IMR-90 (cell line): ENCODE measurements at regions not wholly inside any gene's neighbourhood (a gene's known extent, or its start where the extent isn't known, plus 50 kb on each side); places are given as distances from the start of the nearest gene placed in this dataset.

Experiments
- ATAC-seq: fragments of 200-7000 bp; cut with Tn5 transposase; 2 replicates; pipeline ENCODE4 v1.9.1; 2020; ENCODE audit warnings: low read depth, mild to moderate bottlenecking, moderate library complexity
- BruUV-seq: library from RNA; stranded (reverse); fragments of 400-500 nt; replicated peaks from 2 replicates; lab custom pipeline; 2021; lab: Mats Ljungman, UMichigan
- CTCF ChIA-PET: fragments of 300-600 bp; formaldehyde crosslinking; extraction: SDS; loops from one replicate; lab custom pipeline; 2021; ENCODE audit warnings: antibody characterized with exemption; lab: Yijun Ruan, JAX
- POLR2A ChIA-PET: fragments of 300-600 bp; sonication (Branson Sonifier 250); formaldehyde crosslinking; loops from one replicate; lab custom pipeline; 2022; ENCODE audit warnings: antibody characterized with exemption; ENCODE audit not compliant: unreplicated experiment; lab: Charles Lee
- DNase-seq: peaks from one replicate; pipeline ENCODE4 v3.0.0; 2013
- H2AFZ ChIP-seq: replicated peaks from 2 replicates; pipeline ENCODE3; 2013; ENCODE audit warnings: low read length, mild to moderate bottlenecking; ENCODE audit not compliant: poor library complexity
- H2AK5ac ChIP-seq: 2 replicates; pipeline ENCODE4 v1.6.1; 2013; ENCODE audit warnings: low read depth, low read length, inconsistent platforms
- H2AK9ac ChIP-seq: replicated peaks from 2 replicates; pipeline ENCODE3; 2013; ENCODE audit warnings: mild to moderate bottlenecking, low read depth, low read length, moderate library complexity; ENCODE audit not compliant: poor library complexity
- H2BK120ac ChIP-seq: 2 replicates; pipeline ENCODE4 v1.6.1; 2013; ENCODE audit warnings: low read depth, low read length, inconsistent platforms
- H2BK15ac ChIP-seq: 3 replicates; pipeline ENCODE4 v1.6.1; 2013; ENCODE audit warnings: low read depth, low read length, inconsistent platforms
- H2BK20ac ChIP-seq: 2 replicates; pipeline ENCODE4 v1.6.1; 2013; ENCODE audit warnings: low read depth, mild to moderate bottlenecking, inconsistent platforms, low read length, moderate library complexity
- H2BK5ac ChIP-seq: 2 replicates; pipeline ENCODE4 v1.6.1; 2013; ENCODE audit warnings: mild to moderate bottlenecking, low read depth, low read length, inconsistent platforms; ENCODE audit not compliant: poor library complexity, severe bottlenecking
- H3K14ac ChIP-seq: replicated peaks from 2 replicates; pipeline ENCODE4 v1.6.1; 2013; ENCODE audit warnings: low read depth, low read length, inconsistent platforms
- H3K18ac ChIP-seq: 2 replicates; pipeline ENCODE4 v1.6.1; 2013; ENCODE audit warnings: low read depth, low read length, control low read depth
- H3K23ac ChIP-seq: 2 replicates; pipeline ENCODE4 v1.6.1; 2013; ENCODE audit warnings: low read depth, low read length, inconsistent platforms
- H3K27ac ChIP-seq: 2 replicates; pipeline ENCODE4 v1.5.1; 2013; ENCODE audit warnings: mild to moderate bottlenecking, control low read depth, low read length; ENCODE audit not compliant: insufficient read depth
- H3K27me3 ChIP-seq: 2 replicates; pipeline ENCODE4 v1.6.1; 2013; ENCODE audit warnings: low read length; ENCODE audit not compliant: control insufficient read depth, insufficient read depth
- H3K36me3 ChIP-seq: 2 replicates; pipeline ENCODE4 v1.6.1; 2013; ENCODE audit warnings: low read length, mixed read lengths; ENCODE audit not compliant: control insufficient read depth, insufficient read depth
- H3K4ac ChIP-seq: 2 replicates; pipeline ENCODE4 v1.6.1; 2013; ENCODE audit warnings: low read depth, low read length, inconsistent platforms
- H3K4me1 ChIP-seq: 2 replicates; pipeline ENCODE4 v1.6.1; 2013; ENCODE audit warnings: low read length, mixed read lengths; ENCODE audit not compliant: control insufficient read depth, insufficient read depth
- H3K4me2 ChIP-seq: 2 replicates; pipeline ENCODE4 v1.6.1; 2013; ENCODE audit warnings: low read depth, mild to moderate bottlenecking, control low read depth, low read length, moderate library complexity
- H3K4me3 ChIP-seq: 2 replicates; pipeline ENCODE4 v1.5.1; 2013; ENCODE audit warnings: low read depth, mild to moderate bottlenecking, control low read depth, low read length, moderate library complexity; ENCODE audit not compliant: insufficient read depth
- H3K56ac ChIP-seq: 2 replicates; pipeline ENCODE4 v1.6.1; 2013; ENCODE audit warnings: low read length, inconsistent platforms; ENCODE audit not compliant: insufficient read depth; ENCODE audit errors: extremely low read depth
- H3K79me1 ChIP-seq, 2 experiments: 2 replicates each; pipeline ENCODE4 v1.6.1; 2013; ENCODE audit warnings: low read length in 2 of 2, inconsistent platforms in 1 of 2, low read depth in 1 of 2
- H3K9ac ChIP-seq: 2 replicates; pipeline ENCODE4 v1.6.1; 2013; ENCODE audit warnings: low read depth, low read length, control low read depth
- H3K9me1 ChIP-seq: 2 replicates; pipeline ENCODE4 v1.6.1; 2013; ENCODE audit warnings: low read length, inconsistent platforms; ENCODE audit not compliant: insufficient read depth
- H3K9me3 ChIP-seq: 2 replicates; pipeline ENCODE4 v1.6.1; 2013; ENCODE audit warnings: low read length; ENCODE audit not compliant: control insufficient read depth, insufficient read depth
- H4K20me1 ChIP-seq: 2 replicates; pipeline ENCODE4 v1.6.1; 2013; ENCODE audit warnings: low read length, inconsistent platforms; ENCODE audit not compliant: insufficient read depth
- H4K5ac ChIP-seq: 2 replicates; pipeline ENCODE4 v1.6.1; 2013; ENCODE audit warnings: mild to moderate bottlenecking, low read depth, low read length, control low read depth
- H4K8ac ChIP-seq, 2 experiments: 2 replicates each; pipeline ENCODE4 v1.6.1; 2013; ENCODE audit warnings: low read depth in 2 of 2, low read length in 2 of 2, control low read depth in 1 of 2, inconsistent platforms in 1 of 2
- H4K91ac ChIP-seq: 2 replicates; pipeline ENCODE4 v1.6.1; 2013; ENCODE audit warnings: low read depth, low read length, inconsistent platforms; ENCODE audit not compliant: insufficient read depth
- MAZ ChIP-seq: IDR thresholded peaks from 2 replicates; pipeline ENCODE4 v1.6.1; 2012; ENCODE audit warnings: low read depth, mild to moderate bottlenecking, low read length, improper control_type of control experiment, moderate library complexity, borderline replicate concordance
- WGBS, 2 experiments: methylation state at CpG; one replicate each; pipeline versions ENCODE4 v1.1.5 to v1.1.7; 2013; ENCODE audit warnings: missing lambda C conversion rate in 2 of 2; ENCODE audit not compliant: insufficient read length in 1 of 2; ENCODE audit errors: extremely low coverage in 2 of 2; 5-methylcytosine and 5-hydroxymethylcytosine counted together
- dilution Hi-C: fragments of 300-500 bp; cut with HindIII; formaldehyde crosslinking; loops from one replicate; pipeline ENCODE4 v1.14.3; 2018; ENCODE audit warnings: low sequenced_read_pairs; ENCODE audit not compliant: unreplicated experiment
- in situ Hi-C: fragments of 300-500 bp; cut with MboI; formaldehyde crosslinking; loops from 3 replicates; pipeline ENCODE4 v1.14.3; 2019; ENCODE audit warnings: low sequenced_read_pairs, inconsistent platforms, mixed read lengths
- intact Hi-C: fragments of 100-400 bp; cut with micrococcal nuclease; formaldehyde crosslinking; loops from 2 replicates; pipeline ENCODE4 v1.10.0; 2022
- TF ChIP-seq, protein P1 (sequence below): fragments of 150-350 bp; IDR thresholded peaks from 2 replicates; pipeline ENCODE4 v1.6.1; 2017; ENCODE audit warnings: mild to moderate bottlenecking, antibody characterized with exemption, low read length, low read depth

DNA sequence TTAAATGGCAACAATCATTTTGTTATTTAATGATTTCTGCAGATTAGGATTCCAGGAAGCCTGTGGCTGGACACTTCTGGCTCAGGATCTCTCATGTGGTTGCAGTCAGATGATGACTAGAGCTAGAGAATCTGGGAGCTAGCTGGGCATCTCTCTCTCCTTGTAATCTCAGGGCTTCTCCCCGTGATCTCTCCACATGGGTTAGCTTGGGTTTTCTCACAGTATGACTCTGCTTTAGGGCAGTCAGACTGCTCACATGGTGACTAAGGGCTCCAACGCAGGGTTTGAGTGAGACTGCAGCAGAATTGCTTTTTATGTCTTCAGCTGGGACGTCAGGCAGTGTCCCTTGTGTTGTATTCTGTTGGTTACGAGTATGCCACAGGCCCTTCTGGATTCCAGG, 361.4 kb downstream of the CBLL2 start:
- peak overlapping the region in 1 of 2 experiments; percentile 15; a peak in 2 of 4 replicates for H4K8ac ChIP-seq
- H3K4me2 ChIP-seq, result no peak overlapping the region
- no peak overlapping the region for H2BK15ac ChIP-seq
- H2BK5ac ChIP-seq, result peak overlapping the region; percentile 65
- H2AK9ac ChIP-seq, result no peak overlapping the region
- DNase-seq (peak; percentile 79), ATAC-seq (peak; percentile 64)
- H3K27me3 ChIP-seq, result no peaks in the 10 kb centered on the region
- no peak overlapping the region; the same call in 1 of the 2 replicates for H3K9ac ChIP-seq
- intact Hi-C loops, result loop anchor here (5.0 to 10.0 kb wide), 2 partner anchors 113 to 499 kb away; no protein-coding TSS in a partner anchor
- H3K56ac ChIP-seq, result no peak overlapping the region
- H2BK120ac ChIP-seq, result 0 out of 2 replicates have a peak overlapping the region, but pooled peaks have one; percentile 24
- H3K27ac ChIP-seq, result peak overlapping the region; percentile 62; the same call in 1 of the 2 replicates
- ChIA-PET CTCF (no interaction called here), POLR2A (no interaction called here)
- H3K9me3 ChIP-seq, result no peaks in the 10 kb centered on the region
- in situ Hi-C loops, result no loop called here
- peak overlapping the region; percentile 82 for H4K5ac ChIP-seq
- H3K14ac ChIP-seq, result no peak overlapping the region
- no peak overlapping the region for H2AK5ac ChIP-seq
- peak overlapping the region; percentile 66; the same call in 1 of the 2 replicates for H2BK20ac ChIP-seq
- no peak for TF ChIP-seq MAZ
- TF ChIP-seq, protein P1, sequence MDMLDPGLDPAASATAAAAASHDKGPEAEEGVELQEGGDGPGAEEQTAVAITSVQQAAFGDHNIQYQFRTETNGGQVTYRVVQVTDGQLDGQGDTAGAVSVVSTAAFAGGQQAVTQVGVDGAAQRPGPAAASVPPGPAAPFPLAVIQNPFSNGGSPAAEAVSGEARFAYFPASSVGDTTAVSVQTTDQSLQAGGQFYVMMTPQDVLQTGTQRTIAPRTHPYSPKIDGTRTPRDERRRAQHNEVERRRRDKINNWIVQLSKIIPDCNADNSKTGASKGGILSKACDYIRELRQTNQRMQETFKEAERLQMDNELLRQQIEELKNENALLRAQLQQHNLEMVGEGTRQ, result peak; percentile 37; the same call in 1 of the 2 replicates
- no TSS peak for BruUV-seq
- peak overlapping the region; percentile 84 for H3K18ac ChIP-seq
- no peaks in the 10 kb centered on the region for H3K36me3 ChIP-seq
- H4K20me1 ChIP-seq, result no peaks in the 10 kb centered on the region
- H3K9me1 ChIP-seq, result no peaks in the 10 kb centered on the region; the same call in 1 of the 2 replicates
- peak overlapping the region; percentile 31; the same call in 1 of the 2 replicates for H3K4ac ChIP-seq
- WGBS, 2 experiments, result no CpG with 5 or more reads among the region's 4 CpGs
- dilution Hi-C loops, result no loop called here
- no peak overlapping the region for H3K4me3 ChIP-seq
- no peak overlapping the region for H3K23ac ChIP-seq
- no peak overlapping the region for H4K91ac ChIP-seq
- H3K79me1 ChIP-seq, result no peaks in the 10 kb centered on the region
- no peak overlapping the region for H2AFZ ChIP-seq
- H3K4me1 ChIP-seq, result peaks cover 2% of the 10 kb centered on the region
